Parathyroid adenoma (tissue), 2 donors: ENCODE measurements at regions not wholly inside any gene's neighbourhood (a gene's known extent, or its start where the extent isn't known, plus 50 kb on each side); places are given as distances from the start of the nearest gene placed in this dataset.

Experiments
- H2AFZ ChIP-seq: fragments of 300-600 bp; sonication (generic); one replicate; pipeline ENCODE4 v1.7.0; 2017; ENCODE audit warnings: antibody characterized with exemption, mild to moderate bottlenecking
- H3K27ac ChIP-seq: fragments of 300-600 bp; sonication (generic); one replicate; pipeline ENCODE4 v1.7.0; 2017
- H3K27me3 ChIP-seq: fragments of 300-600 bp; sonication (generic); one replicate; pipeline ENCODE4 v1.7.0; 2017; ENCODE audit warnings: low read length; ENCODE audit not compliant: control insufficient read depth, insufficient read depth
- H3K36me3 ChIP-seq: fragments of 300-600 bp; sonication (generic); one replicate; pipeline ENCODE4 v1.7.0; 2017; ENCODE audit warnings: low read length; ENCODE audit not compliant: control insufficient read depth, insufficient read depth
- H3K4me1 ChIP-seq: fragments of 300-600 bp; sonication (generic); one replicate; pipeline ENCODE4 v1.7.0; 2017; ENCODE audit warnings: control low read depth
- H3K4me2 ChIP-seq: fragments of 300-600 bp; sonication (generic); one replicate; pipeline ENCODE4 v1.7.0; 2017; ENCODE audit warnings: low read length
- H3K4me3 ChIP-seq: fragments of 300-600 bp; sonication (generic); one replicate; pipeline ENCODE4 v1.7.0; 2017; ENCODE audit warnings: low read depth, low read length
- H3K79me2 ChIP-seq: fragments of 300-600 bp; sonication (generic); one replicate; pipeline ENCODE4 v1.7.0; 2017; ENCODE audit warnings: control low read depth
- H3K9ac ChIP-seq: fragments of 300-600 bp; sonication (generic); one replicate; pipeline ENCODE4 v1.7.0; 2017; ENCODE audit warnings: mild to moderate bottlenecking
- H3K9me3 ChIP-seq: fragments of 300-600 bp; sonication (generic); one replicate; pipeline ENCODE4 v1.7.0; 2017; ENCODE audit warnings: low read length; ENCODE audit not compliant: control insufficient read depth
- TF ChIP-seq, protein P1 (sequence below): fragments of 300-600 bp; sonication (generic); IDR thresholded peaks from one replicate; pipeline ENCODE4 v1.7.0; 2017; ENCODE audit warnings: antibody characterized with exemption, mild to moderate bottlenecking
- donor health status: primary hyperparathyroidism.

DNA sequence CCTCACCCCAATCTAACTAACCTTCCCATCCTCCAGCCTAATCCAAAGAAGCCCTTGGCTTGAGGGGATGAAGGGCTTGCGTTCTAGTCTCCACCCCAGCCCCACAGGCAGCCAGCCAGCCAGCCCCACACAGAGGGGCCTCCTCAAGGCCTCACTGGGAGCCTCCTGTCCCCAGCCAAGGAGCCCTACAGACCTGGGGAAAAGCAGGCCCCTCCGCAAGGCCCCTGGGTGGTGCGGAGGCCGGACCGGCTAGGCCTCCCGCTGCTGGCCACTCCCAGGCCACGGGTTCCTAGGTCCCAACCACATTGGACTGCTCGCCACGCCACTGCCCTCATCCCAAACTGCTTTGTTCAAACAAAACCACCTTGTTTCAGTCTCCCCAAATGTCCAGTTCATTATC, 78.0 kb downstream of the ZIC5 start:
- Histone ChIP-seq H3K4me2 (no peak overlapping the region), H3K9ac (no peak overlapping the region), H2AFZ (no peak overlapping the region), H3K79me2 (no peaks in the 10 kb centered on the region), H3K36me3 (no peaks in the 10 kb centered on the region), H3K4me3 (no peak overlapping the region), H3K9me3 (no peaks in the 10 kb centered on the region), H3K27me3 (no peaks in the 10 kb centered on the region), H3K27ac (no peak overlapping the region), H3K4me1 (no peaks in the 10 kb centered on the region)
- TF ChIP-seq, protein P1, sequence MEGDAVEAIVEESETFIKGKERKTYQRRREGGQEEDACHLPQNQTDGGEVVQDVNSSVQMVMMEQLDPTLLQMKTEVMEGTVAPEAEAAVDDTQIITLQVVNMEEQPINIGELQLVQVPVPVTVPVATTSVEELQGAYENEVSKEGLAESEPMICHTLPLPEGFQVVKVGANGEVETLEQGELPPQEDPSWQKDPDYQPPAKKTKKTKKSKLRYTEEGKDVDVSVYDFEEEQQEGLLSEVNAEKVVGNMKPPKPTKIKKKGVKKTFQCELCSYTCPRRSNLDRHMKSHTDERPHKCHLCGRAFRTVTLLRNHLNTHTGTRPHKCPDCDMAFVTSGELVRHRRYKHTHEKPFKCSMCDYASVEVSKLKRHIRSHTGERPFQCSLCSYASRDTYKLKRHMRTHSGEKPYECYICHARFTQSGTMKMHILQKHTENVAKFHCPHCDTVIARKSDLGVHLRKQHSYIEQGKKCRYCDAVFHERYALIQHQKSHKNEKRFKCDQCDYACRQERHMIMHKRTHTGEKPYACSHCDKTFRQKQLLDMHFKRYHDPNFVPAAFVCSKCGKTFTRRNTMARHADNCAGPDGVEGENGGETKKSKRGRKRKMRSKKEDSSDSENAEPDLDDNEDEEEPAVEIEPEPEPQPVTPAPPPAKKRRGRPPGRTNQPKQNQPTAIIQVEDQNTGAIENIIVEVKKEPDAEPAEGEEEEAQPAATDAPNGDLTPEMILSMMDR: no peak

DNA sequence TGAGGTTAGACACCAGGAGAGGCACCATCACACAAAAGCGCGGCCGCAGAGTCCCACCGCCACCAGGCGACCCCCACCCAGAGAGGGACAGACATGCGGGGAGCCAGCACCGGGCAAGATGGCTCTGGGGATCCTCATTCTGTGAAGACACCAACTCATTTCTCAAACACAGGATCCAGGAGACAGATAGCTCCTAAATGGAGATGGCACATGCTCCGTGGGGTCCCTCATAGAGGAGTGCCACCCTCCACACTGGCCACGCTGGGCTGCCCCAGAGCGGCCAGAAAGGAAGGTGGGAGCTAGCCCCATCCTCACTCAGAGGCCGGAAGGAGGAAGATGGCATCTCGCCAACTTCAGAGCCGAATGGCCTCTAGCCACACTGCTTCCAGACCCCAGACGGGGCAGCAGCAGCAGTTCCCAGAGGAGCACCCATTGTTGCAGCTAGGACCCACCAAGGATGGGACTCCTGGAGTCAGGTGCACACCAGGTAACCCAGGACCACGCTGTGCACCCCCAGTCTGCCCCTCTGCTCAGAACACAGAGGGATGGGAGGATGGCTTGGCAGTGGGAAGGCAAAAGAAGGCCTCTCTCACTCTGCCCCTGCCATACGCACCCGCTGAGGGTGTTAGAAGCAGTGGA, 78.6 kb downstream of the ZIC5 start:
- no peaks in the 10 kb centered on the region for H3K9me3 ChIP-seq
- H3K79me2 ChIP-seq: no peaks in the 10 kb centered on the region
- H3K4me2 ChIP-seq: no peak overlapping the region
- no peaks in the 10 kb centered on the region for H3K27me3 ChIP-seq
- H3K4me1 ChIP-seq: no peaks in the 10 kb centered on the region
- no peaks in the 10 kb centered on the region for H3K36me3 ChIP-seq
- TF ChIP-seq, protein P1: no peak
- no peak overlapping the region for H3K27ac ChIP-seq
- H3K4me3 ChIP-seq: no peak overlapping the region
- no peak overlapping the region for H2AFZ ChIP-seq
- H3K9ac ChIP-seq: no peak overlapping the region

DNA sequence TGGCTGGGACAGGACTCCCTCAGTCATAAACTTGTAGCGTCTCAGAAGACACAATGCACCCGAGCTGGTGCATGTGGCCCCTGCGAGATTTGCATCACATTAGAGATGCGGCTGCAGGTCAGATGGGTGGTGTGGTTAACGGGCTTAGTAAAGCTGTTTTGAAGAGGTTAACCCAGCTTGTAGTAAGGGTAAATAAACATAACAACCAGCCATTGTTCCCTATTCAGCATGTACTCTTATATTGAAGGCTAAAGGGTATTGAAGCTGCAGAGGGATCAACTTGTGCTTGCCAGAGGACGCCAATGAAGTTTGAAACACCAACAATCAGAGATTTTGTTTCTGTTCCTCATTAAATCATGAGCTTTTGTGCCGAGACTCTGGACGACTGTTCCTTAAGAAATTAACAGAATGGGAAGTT, 79.4 kb downstream of the ZIC5 start:
- Histone ChIP-seq H2AFZ (no peak overlapping the region), H3K9me3 (no peaks in the 10 kb centered on the region), H3K4me2 (no peak overlapping the region), H3K79me2 (no peaks in the 10 kb centered on the region), H3K27me3 (no peaks in the 10 kb centered on the region), H3K36me3 (no peaks in the 10 kb centered on the region), H3K27ac (no peak overlapping the region), H3K9ac (no peak overlapping the region), H3K4me1 (no peaks in the 10 kb centered on the region), H3K4me3 (no peak overlapping the region)
- TF ChIP-seq, protein P1: no peak

DNA sequence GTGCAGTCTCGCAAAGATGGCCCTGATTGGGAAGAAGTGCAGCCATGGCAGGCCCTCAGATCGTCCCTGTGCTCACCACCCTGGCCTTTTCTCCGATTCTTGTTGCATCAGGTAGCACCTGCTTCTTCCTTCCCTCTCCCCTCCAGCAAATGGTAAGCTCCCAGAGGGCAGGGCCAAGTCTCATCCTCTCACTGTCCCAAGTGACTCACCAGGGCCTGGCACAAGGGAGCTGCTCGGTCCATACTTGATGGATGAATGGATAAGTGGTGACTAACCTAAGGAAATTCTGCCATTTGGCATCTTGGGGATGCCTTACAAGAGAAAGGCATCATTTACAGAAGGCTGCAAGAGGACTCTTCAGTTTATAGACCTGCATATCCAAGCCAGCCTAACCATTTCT, 84.9 kb downstream of the ZIC5 start:
- H3K4me1 ChIP-seq: no peaks in the 10 kb centered on the region
- H3K27me3 ChIP-seq: no peaks in the 10 kb centered on the region
- no peak overlapping the region for H3K4me3 ChIP-seq
- H3K36me3 ChIP-seq: no peaks in the 10 kb centered on the region
- no peak overlapping the region for H3K4me2 ChIP-seq
- H3K9ac ChIP-seq: no peak overlapping the region
- no peak overlapping the region for H3K27ac ChIP-seq
- H3K79me2 ChIP-seq: no peaks in the 10 kb centered on the region
- TF ChIP-seq, protein P1: no peak
- H2AFZ ChIP-seq: no peak overlapping the region
- no peaks in the 10 kb centered on the region for H3K9me3 ChIP-seq

DNA sequence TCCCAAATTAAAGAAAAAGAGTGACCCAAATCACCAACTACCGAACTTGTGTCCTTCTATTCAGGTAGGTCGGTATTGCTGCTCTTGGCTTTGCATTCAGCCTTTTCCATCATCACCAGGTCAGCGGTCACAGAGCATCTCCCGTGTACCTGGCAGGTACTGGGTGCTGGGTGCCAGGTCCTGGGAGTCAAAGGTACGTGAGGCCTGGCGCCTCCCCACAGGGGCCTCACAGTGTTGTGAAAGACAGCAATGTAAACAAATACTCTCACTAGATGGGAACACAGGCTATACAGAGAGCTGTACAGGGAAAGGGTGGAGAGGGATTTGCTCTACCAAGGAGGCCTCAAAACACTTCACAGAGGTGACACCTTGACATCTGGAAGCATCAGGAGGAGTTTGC, 86.7 kb downstream of the ZIC5 start:
- no peaks in the 10 kb centered on the region for H3K4me1 ChIP-seq

More for the DNA sequence above, 86.7 kb downstream of the ZIC5 start:
- Histone ChIP-seq H3K4me2 (no peak overlapping the region), H3K27ac (no peak overlapping the region), H3K9me3 (no peaks in the 10 kb centered on the region), H3K36me3 (no peaks in the 10 kb centered on the region), H3K9ac (no peak overlapping the region), H2AFZ (no peak overlapping the region), H3K79me2 (no peaks in the 10 kb centered on the region), H3K27me3 (no peaks in the 10 kb centered on the region), H3K4me3 (no peak overlapping the region)
- TF ChIP-seq, protein P1: no peak
